HG02973 (cell line): ENCODE measurements at regions not wholly inside any gene's neighbourhood (a gene's known extent, or its start where the extent isn't known, plus 50 kb on each side); places are given as distances from the start of the nearest gene placed in this dataset.

Experiments
- ATAC-seq: cut with Tn5 transposase; IDR thresholded peaks from one replicate; pipeline ENCODE4 v1.9.1; 2021; ENCODE audit warnings: moderate library complexity; ENCODE audit not compliant: unreplicated experiment

DNA sequence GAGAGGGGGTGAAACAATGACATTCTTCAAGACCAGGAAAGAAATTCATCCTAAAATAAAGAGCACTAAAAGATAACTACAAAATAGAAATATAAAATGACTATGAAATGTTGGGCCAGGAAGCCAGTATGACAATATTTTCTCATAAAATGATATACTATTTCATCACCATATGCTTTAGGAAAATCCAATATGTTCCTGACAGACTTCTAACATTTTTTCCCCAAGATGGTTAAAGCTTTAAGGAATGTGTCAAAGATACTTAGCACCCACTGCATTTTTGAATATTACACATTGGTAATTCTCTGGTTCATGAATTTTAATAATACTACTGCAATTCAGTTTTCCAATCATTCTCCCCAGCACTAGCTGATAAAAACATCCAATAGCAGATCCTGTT lies 87.7 kb upstream of the PLEKHG7 start:
- no peak for ATAC-seq

DNA sequence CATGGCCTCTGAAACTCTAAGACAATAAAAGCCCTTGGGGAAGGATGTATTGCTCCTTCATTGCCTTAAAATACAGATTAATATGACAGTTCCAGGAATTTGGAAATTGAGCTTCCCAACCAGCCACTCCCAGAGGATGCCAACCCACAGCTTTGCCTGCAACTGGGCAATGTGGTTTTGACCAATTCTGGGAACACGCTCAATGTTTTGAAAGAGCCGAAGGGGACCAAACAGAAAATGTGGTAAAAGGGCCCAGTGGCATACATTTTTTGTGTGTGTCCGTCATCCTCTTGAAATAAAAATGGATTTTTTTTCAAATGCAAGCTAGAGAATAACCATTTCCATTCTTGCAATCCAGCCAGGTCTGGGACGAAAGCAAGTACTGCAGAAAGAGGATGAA lies 88.3 kb upstream of the PLEKHG7 start:
- ATAC-seq: no peak

DNA sequence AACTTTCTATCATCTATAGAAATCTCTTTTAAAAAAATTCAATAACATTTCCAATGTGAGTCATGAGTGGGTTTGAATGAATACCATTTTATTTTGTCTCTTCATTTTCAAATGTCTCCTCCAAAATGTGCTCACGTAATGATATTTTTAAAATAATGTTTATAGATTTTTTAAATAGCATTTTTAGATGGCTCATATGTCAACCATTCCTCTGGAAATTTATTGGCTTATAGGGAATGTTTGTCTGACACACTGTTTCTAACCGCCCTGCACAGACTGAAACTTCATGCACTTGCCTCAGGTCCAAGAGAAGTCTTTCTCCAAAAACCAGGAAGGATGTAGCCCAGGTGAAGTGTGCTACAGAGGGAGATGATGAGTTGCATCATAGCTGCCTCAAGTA lies 88.8 kb upstream of the PLEKHG7 start:
- ATAC-seq: no peak

DNA sequence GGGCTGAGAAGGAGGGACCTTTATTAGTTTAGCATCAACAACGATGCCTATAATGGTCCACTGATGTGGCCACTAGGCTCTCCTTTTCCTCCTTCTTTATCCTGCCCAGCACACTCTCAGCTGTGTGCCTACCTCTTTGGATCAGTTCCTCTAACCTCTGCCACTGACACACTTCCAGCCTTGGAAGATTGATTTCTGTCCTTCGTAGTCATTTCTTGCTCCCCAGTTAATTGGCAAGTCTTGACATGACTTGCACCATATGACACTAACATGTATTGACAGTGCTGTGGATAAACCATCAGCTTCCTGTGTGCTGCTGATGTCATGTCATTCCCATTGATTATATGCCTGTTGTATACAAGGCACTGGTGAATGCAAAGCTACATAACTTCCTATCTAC lies 90.2 kb upstream of the PLEKHG7 start:
- ATAC-seq: peak; percentile 50

DNA sequence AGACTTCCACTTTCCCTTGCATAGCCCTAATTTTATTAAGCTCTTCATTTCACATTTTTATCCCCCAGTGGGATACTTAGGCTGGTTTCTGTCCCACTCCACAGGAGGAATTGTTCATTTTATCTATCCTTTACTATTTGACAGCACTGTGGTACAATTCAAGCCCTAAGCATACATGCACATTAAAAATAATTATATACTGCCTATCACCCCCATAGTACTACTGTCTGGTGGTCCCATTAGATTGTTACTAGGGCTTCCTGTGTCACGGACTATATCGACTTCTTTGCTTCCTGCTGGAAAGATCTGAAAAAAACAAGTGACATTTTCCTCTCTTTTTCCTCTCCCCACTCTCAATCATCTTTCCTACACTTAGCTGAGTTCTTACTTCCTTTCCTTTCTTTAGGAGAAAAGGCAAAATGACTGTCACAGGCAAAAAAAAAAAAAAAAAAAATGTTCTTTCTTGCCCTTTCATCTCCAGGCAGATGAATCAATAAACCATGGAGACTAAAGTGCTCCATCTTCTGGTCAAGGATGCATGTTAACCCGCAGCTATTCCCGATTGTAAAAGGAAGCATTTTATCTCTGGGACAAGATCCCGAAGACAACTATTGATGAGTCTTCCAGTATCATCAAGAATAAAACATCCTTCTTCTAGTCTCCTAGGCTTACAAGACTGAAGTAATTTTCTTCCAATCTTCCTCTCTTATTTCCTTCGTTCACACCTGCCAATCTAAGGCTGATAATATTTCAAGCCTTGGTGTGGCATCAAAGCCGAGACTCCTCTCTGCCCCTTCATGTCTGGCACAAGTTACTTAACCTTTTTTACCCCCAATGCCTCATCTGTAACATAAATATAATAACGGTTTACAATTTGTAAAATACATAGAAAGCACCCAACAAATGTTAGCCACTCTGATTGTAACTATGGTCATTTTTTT lies 94.4 kb upstream of the PLEKHG7 start:
- ATAC-seq: no peak

DNA sequence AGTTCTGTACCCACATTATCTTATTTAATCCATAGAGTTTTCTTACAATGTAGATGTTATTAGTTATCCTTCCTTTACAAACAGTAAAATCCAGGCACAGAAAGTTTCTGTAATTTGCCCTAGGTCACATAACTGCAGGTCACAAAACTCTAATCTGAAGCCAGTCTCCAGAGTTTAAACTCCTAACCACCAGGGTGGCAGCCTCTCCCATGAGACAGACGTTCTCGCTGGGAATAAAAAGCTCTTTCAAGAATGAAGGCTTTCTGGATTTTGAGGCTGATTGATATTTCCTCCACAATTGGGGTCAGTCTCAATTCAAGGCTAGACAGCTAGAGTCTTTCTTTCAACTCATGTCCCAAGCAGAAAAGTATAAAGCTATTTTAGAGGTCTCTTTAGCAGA lies 95.8 kb upstream of the PLEKHG7 start:
- no peak for ATAC-seq

DNA sequence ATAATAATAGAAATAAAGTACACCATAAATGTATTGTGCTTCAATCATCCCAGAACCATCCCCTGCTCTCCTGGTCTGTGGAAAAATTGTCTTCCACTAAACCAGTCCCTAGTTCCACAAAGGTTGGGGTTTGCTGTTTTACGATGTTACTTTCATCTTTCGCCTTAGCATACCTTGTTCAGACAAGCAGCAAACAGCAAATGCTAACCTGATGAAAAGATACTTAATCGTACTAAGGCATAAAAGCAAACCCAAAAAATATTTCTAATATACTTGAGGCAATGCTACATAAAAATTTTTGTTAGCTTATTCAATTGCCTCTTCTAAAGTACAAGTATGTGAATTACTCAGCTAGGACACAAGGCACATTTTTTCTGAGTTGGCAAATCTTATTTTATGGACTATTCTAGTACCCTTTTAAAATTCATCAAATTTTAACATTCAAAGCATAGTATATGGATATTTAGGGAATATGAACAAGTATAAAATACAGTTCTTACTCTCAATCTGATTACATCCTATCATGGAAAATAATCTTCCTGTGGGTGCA lies 97.1 kb upstream of the PLEKHG7 start:
- no peak for ATAC-seq

DNA sequence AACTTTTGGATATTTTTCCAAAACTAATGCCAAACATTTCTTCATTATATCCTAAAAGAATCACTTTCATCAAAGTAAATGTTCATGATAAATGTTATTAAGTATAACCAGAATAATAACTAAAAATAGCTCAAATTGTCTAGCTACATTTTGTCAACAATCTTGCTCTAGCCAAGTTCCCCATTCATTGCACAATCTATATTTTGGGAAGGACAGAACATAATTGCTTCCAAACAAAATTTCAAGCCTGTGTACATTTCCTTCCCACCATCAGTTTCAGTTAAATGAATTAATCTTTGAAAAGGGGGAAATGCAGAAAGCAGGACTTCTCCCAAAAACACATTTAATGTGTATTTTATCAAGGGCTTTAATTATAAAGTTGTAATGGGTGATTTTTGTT lies 98.0 kb upstream of the PLEKHG7 start:
- ATAC-seq: no peak

DNA sequence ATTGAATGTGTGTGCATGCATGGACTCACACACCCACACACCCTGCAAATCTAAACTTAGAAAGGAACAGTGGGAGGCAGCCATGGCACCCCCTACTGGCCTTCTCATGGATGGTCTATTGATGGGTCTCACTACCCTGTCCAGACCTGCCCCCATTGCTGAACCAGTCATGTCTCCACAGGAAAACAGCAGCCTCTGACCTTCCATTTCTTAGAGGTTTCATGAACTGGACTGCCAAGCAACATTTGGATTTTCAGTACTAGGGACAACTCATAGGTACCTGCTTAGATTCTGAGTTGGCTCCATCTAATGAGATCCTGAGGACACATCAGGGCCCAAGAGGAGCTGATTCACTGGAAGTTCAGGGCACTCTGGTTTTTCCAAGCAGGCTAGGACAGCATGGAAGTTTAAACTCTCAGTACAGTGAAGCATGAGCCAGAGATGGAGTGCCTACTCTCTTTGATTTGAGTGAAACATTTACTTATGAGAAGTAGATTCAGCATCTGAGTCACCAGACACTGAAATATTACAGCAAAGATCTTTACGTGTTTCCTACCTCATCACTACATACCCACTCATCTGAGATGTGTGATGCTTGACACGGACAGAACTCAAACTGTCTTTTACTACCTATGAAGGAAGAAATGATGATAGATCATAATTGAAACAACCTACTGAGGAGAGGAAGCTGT lies 98.9 kb upstream of the PLEKHG7 start:
- no peak for ATAC-seq

DNA sequence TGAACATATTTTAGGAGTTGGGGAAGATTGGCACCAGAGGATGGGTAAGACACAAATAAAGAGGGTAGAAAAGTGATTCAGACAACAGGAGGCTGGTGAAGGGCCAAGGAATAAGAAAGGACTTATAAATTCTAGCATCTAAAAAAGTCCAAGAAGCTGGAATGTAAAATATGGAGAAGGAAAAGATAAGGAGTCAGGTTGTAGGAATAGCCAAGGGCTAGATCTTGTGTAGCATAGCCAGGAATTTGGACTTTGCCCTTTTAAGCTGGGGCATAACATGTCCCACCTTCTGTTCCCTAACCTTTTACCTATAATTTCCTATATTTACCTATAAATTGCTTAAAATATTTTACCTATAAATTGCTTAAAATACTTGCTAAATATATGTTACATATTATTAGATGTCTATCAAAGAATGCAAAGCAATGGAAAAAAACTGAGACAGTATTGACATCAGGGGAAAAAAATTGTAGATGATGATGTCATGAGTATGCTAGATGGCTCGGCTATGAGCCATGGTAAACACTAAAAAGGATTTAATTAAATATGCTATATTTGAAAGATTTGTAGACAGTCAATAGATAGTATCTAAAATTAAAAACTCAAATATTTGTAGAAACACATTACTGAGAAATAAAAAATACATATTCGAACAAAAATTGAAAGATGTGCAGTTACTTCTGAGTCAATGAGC lies 99.7 kb upstream of the PLEKHG7 start:
- no peak for ATAC-seq

DNA sequence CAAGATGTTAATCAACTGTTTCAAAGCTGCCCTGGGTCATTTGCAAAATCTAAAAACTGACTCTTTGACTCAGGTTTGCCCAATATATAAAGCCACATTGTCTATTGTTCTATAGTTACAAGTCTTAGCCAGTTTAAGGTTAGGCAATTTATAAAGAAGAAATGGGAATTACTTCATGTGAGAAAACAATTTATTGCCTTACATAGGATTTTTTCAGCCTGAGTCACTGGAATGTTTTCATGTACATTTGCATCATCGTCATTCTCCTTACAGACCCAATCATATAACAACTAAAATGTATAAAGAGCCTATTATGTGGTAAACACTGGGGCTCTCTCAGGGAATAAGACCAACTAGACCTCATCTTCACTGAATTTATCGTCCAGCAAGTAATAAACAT lies 100.3 kb upstream of the PLEKHG7 start:
- ATAC-seq: no peak

DNA sequence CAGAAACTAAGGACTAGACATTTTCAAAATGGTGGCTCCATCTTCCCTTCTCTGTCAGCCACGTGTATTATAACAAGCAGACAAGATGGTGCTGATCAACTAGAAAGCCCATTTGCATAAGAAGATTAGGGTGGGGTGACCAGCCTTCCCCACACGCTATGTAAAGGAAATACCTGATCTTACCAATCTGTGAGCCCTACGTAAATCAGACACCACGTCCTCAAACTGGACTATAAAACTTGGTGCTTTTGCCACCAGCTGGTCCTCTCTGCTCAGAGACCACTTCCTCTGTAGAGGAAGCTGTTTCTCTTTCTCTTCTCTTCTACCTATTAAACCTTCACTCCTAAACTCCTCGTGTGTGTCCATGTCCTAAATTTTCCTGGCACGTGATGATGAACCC lies 101.1 kb upstream of the PLEKHG7 start:
- no peak for ATAC-seq

DNA sequence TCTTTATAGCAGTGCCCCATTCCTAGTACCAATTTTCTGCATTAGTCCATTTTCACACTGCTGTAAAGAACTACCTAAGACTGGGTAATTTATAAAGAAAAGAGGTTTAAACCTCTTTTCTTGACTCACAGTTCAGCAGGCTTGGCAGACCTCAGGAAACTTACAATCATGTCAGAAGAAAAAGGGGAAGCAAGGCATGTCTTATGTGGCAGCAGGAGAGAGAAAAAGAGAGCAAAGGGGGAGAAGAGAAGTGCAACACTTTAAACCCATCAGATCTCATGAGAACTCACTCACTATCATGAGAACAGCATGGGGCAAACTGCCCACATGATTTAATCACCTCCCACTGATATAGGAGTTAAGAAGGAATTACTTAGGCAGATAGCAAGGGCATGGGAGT lies 101.6 kb upstream of the PLEKHG7 start:
- ATAC-seq: no peak

DNA sequence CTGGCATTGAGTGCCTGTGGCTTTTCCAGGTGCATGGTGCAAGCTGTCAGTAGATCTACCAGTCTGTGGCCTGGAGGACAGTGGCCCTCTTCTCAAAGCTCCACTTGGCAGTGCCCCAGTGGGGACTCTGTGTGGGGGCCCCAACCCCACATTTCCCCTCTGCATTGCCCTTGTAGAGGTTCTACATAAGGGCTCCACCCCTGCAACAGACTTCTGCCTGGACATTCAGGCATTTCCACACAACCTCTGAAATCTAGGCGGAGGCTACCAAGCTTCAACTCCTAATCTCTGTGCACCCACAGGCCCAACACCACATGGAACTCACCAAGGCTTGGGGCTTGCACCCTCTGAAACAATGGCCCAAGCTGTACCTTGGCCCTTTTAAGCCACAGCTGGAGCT lies 102.7 kb upstream of the PLEKHG7 start:
- no peak for ATAC-seq

DNA sequence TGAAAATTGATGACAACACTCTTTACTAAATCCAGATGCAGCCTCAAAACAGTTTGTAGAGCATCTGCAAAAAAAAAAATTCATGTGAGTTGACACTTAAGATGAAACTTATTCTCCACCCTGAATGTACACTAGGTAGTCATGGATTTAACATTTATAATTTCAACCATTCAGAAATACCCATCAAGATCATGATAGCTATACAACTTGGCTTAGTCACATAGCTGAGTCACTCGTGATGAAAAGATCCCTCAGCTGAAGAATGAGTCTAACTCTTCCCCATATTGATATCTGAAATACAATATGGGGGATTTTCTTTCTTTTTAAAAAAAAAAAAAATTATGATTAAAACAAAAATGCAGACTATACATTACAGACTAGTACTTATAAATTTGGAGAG lies 104.8 kb upstream of the PLEKHG7 start:
- ATAC-seq: no peak

DNA sequence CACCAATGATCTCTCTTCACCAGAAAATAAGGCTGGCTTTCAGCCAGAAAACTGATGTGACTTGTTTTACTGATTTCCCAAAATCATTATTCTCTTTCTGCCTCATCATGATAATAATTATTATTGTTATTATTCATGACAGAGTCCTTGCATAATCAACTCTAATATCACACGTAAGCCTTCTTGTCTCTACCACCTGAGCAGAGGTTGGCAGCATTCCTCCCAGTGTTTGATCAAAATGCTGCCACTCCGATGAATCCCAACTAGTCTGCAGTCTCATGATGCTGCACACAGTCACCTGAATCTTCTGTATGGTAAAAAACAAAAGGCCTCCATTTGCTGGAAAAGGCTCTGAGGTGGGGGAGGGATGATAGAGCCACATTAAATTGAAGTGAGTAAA lies 105.7 kb upstream of the PLEKHG7 start:
- no peak for ATAC-seq

DNA sequence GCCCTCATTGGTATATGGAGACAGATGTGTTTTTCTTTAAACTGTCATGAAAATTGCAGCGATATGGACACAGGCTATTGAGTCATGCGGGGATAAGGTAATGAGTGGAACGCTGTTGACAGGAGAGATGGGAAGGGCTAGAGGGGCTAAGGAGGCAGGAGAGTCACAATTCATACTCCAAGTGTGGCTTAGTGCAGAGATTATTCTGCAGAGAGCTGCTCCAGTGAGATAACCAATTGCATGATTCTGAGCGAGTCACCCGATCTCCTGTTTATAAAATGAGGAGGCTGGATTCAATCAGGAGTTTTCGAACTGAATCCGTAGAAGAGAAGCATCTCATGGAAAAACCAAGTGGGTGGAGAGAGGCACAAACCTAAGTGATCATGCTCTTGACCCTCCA lies 106.4 kb upstream of the PLEKHG7 start:
- no peak for ATAC-seq

DNA sequence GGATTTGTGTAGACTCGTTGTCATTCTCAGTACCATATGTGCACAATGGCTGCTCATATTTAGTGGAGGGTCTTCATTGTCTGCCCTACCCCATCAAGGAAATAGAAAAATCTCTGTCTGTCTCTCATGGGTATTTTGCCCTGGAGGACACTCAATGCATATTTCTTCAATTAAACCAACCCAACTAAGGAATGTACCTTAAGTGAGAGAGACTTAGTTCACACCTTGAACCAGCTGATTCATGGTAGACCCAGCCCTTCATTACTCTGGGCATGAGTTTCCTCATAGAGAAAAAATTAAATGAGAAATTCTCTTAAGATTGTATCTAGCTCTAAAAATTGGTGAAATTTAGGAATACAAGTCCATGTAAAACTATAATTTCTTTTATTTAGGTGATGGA lies 107.1 kb upstream of the PLEKHG7 start:
- ATAC-seq: no peak

DNA sequence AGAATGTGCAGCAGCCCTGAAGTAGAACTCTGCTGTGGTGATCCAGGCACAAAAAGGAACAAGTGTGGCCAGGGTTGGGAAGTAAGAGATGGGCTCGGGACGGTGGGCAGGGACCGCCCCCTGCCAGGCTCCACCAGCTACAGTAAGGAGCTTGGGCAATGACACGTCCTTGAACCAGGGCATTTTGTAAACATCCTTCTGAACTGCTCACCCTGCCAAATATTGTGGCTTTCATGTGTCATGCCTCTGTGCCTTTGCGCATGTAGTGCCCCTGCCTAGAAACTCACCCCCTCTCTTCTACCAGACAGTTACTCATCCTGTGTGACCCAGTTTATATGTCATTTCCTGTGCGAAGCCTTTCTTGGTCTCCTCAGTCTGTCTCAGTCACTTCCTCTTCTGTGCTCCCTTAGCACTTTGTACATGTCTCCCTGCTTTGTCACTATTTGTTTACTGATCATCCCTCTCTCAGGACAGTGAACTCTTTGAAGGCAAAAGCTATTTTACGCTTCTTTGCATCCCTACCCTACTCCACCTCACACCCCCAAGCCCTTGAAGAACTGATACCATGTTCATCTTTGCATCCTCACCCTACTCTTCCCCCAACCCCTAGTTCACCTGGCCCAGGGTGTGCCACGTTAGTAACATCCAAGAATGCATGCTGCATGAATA lies 108.9 kb upstream of the PLEKHG7 start:
- ATAC-seq: peak; percentile 100

DNA sequence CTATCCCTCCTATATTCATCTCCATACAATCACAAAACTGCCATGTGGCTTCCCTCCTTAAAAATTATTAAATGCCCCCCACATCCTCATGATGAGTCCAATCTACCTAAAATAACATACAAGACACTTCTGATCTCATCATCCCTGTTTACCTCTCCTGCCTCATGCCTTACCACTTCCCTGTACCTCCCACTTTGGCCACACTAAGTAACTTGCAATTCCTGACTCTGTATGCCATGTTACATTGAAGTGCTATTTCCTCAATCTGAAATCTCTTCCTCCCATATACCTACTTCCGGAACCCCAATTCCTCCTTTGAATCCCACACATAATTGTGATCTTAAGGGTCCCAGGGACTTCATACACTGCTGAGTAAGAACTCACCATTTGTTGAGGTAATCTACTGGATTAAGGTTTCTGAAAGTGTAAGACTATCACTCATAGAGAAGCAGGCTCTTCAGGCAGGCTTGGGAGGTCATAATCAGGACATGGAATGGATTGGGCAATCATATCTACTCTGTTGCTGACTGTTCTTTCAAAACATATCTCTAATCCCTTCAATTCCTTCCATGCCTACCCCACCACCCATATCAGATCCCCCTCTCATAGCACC lies 117.6 kb upstream of the PLEKHG7 start:
- no peak for ATAC-seq

DNA sequence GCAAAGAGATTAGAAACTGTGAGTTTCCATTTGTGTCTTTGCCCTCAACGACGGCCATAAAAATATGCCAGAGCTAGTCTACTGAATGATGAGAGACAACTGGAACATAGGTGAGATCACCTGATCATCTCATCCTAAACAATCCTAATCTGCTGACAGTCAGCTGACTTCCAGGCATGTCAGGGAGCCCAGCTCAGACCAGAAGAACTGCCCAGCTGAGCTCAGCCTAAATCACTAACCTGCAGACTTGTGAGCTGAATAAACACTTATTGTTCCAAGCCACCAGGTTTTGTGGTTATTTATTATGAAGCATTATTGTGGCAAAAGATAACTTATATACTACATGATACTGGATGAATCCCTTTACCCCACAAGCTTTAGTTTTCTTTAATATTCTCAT lies 118.9 kb upstream of the PLEKHG7 start:
- no peak for ATAC-seq
